GM12864 (cell line): ENCODE measurements at regions not wholly inside any gene's neighbourhood (a gene's known extent, or its start where the extent isn't known, plus 50 kb on each side); places are given as distances from the start of the nearest gene placed in this dataset.

Experiments
- DNase-seq: peaks from one replicate; pipeline ENCODE4 v3.0.0-alpha.2; 2011; ENCODE audit warnings: low read depth
- H3K4me3 ChIP-seq: 2 replicates; pipeline ENCODE4 v1.5.1; 2011; ENCODE audit warnings: mild to moderate bottlenecking, low read depth, low read length, control low read depth
- TF ChIP-seq, protein P1 (sequence below): IDR thresholded peaks from 2 replicates; pipeline ENCODE4 v1.5.1; 2011; ENCODE audit warnings: low read depth, mild to moderate bottlenecking, moderate library complexity, low read length, control low read depth, inconsistent platforms; ENCODE audit errors: missing control alignments

DNA sequence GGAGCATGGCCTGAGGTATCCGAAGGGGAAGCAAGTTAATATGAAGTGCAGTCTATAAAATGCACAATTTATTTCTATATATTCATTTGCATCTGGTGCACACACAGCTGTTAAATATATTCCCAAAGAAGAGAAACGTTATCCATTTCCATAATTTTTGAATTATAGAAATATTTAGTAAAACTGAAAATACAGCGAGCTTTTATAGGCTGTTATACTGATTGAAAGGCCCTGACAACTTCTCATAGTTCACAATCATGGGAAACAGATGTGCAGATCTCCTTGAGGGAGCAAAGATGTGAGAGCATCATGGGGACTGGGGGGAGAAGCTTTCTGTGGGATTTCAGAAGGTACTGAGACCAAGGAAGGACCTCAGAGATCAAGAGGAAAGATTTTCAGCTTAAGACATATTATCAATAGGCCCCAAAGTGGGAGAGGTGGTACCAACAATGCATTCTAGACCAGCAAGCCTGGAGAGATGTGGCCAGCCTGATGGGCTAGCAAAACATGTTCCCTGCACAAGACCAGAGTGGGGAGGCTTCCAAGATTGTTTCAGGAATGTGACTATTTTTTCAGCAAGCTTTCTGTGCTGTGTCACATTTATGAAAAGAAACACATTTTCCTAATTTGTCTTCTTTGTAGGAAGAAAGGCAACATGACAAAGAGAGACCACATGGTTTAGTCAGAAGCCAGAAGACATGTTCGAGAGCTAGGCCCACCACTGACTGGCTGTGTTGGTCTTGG is 256.0 kb upstream of the SFRP2 start:
- DNase-seq: no peak
- TF ChIP-seq, protein P1, sequence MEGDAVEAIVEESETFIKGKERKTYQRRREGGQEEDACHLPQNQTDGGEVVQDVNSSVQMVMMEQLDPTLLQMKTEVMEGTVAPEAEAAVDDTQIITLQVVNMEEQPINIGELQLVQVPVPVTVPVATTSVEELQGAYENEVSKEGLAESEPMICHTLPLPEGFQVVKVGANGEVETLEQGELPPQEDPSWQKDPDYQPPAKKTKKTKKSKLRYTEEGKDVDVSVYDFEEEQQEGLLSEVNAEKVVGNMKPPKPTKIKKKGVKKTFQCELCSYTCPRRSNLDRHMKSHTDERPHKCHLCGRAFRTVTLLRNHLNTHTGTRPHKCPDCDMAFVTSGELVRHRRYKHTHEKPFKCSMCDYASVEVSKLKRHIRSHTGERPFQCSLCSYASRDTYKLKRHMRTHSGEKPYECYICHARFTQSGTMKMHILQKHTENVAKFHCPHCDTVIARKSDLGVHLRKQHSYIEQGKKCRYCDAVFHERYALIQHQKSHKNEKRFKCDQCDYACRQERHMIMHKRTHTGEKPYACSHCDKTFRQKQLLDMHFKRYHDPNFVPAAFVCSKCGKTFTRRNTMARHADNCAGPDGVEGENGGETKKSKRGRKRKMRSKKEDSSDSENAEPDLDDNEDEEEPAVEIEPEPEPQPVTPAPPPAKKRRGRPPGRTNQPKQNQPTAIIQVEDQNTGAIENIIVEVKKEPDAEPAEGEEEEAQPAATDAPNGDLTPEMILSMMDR: no peak
- H3K4me3 ChIP-seq: no peak overlapping the region

DNA sequence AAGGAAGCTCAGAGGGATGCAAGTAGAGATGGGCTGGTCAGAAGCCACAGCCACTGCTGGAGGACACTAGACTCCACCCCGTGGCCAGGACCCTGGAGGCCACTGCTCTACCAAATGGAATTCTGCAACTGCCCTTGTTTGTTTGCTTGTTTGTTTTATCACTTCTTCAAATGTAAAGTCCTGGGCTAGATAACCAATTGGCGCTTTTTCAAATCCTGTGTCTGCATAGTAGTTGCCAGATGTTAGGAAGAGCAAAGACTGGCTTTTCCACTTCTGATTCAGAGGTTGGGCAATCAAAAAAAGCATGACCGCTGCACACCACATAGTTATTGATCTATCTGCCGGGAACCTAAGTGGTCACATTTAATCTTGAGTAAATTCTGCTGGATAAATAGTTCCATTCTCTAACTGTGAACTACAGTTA is 255.2 kb upstream of the SFRP2 start:
- no peak overlapping the region for H3K4me3 ChIP-seq
- TF ChIP-seq, protein P1: no peak
- DNase-seq: no peak

DNA sequence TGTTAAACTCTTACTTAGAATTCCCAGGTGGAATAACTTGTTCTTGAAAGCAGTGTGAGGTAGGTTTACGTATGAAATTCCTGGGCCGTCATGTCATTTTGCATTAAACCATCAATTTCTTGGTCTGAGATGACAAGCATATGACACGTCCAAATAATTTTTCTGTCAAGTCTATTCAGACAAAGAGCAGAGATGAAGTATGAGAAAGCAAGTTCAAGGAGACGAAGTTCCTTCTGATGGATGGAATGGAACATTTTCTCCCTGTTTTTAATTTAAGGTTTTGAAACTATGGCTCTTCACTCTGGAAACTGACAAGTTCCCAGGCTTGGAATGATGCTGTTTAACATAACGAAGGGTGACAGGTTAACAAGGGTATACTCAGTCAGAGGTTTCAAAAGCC is 252.8 kb upstream of the SFRP2 start:
- DNase-seq: no peak
- H3K4me3 ChIP-seq: no peak overlapping the region
- TF ChIP-seq, protein P1: no peak

DNA sequence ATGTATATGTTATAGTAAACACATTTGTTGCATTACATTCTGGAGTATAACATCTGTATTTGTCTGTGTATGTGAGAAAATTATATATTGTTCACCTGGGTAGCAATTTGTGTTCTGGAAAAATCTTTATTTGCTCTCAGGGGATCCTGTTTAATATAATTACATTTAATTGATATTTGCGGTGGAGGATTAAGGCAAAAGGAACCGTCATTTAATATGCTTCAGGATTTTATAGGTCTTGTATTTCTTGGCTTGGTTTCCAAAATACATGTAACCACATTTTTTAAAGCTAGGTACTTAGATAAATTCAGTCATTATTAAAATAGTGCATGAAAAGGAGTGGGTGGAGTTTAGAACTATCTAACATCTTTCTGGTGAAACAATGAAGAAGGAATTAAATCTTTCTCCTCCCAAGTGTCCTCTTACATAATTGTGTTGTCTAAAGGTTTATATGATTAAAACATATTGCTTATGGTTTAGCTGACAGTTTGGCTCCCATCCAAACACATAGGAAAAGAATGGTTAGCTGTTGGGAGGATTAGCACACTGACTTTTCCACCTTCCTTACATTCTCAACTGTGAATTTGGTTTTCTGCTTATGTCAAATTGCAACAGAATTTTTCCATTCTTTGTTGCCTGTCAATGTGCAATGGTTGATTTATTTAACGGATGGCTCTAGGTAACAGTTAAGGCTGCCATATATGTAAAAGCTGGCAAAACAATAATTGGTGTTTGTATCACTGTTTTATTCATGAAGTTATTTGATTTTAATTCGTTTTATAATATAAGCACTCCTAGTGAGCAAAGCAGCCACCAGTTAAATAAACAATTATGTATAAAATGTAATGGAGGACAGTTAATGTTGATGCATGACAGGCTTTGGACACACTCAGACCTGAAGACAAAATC is 250.8 kb upstream of the SFRP2 start:
- no peak overlapping the region for H3K4me3 ChIP-seq
- no peak for DNase-seq
- TF ChIP-seq, protein P1: no peak

DNA sequence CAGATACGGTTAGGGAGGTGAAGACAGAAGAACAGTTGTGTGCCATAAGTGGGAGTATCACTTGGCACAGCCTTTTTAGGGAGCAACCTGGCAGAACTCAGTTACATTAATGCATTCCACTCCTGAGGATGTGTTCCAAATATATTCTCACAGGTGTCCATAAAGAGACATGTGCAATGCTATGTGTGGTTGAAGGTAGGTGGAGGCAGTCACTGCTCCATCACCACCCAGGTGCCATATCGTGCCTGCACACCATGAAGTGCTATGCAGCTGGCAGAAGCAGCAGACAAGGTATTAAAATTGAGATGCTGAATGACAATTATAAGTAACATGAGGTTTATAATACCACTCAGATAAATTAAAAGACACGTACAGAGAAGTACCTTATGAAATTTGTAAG is 248.0 kb upstream of the SFRP2 start:
- TF ChIP-seq, protein P1: no peak
- no peak for DNase-seq
- H3K4me3 ChIP-seq: no peak overlapping the region

DNA sequence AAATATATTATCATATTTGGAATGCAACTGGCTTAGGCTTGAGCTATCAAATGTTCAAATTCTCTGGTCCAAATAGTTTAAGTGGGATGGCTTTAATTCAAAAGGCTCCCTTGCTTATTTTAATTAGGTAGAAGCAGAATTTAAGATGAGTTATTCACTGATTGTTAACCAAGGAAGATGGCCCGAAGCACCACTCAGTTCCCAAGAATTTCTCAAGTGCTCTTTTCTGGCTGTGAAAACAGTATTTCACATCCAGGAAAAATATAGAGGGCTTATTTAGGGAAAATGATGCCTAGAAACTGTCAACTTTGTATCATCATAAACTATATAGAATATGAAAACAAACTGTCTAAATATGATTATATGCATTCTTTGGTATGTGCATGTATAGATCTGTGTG is 246.5 kb upstream of the SFRP2 start:
- H3K4me3 ChIP-seq: no peak overlapping the region
- DNase-seq: no peak
- TF ChIP-seq, protein P1: no peak

DNA sequence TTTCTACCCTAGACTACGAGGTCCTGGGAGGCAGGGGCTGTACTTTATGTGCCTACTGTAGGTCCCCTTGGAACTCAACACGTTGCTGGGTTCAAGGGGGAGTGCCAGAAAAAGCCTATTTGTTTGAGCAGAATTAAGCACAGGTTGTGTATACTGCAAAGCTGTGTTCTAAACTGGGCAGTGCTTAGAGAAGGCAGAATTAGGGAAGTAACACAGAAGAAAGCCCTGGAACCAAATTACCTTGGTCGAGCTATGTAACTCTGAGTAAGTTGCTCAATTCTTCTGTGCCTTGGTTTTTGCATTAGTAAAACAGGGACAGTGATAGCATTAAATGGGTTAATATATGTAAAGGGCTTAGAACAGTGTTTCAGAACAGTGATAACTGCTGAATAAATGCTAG is 245.0 kb upstream of the SFRP2 start:
- no peak overlapping the region for H3K4me3 ChIP-seq
- DNase-seq: no peak
- TF ChIP-seq, protein P1: no peak
